Gastrocnemius medialis (tissue), 4 donors: ENCODE measurements at regions not wholly inside any gene's neighbourhood (a gene's known extent, or its start where the extent isn't known, plus 50 kb on each side); places are given as distances from the start of the nearest gene placed in this dataset.

Source experiments
- ATAC-seq, 2 donors: fragments of 150-250 bp; one replicate each; pipeline ENCODE4 v1.9.1; 2016
- DNase-seq, 2 donors: peaks; one replicate each; pipeline ENCODE4 v3.0.0-alpha.2; 2019
- H3K27ac ChIP-seq, 4 donors: fragments of 200-600 bp; sonication (generic); 1 replicate in 1 of 4; 2 replicates in 3 of 4; pipeline ENCODE4 v1.5.1; 2016 to 2018; ENCODE audit warnings: mild to moderate bottlenecking in 2 of 4, moderate library complexity in 1 of 4
- H3K27me3 ChIP-seq, 3 donors: fragments of 200-600 bp; sonication (generic) in 2 of 3; 1 replicate in 1 of 3; 2 replicates in 2 of 3; pipeline versions ENCODE4 v1.5.1 to v1.6.0; 2016 to 2019; ENCODE audit warnings: mild to moderate bottlenecking in 1 of 3, moderate library complexity in 1 of 3
- H3K36me3 ChIP-seq, 2 donors: fragments of 200-600 bp; sonication (generic) in 1 of 2; one replicate each; pipeline ENCODE4 v1.5.1; 2017 to 2018
- H3K4me1 ChIP-seq, 2 donors: fragments of 200-600 bp; sonication (generic) in 1 of 2; one replicate each; pipeline ENCODE4 v1.5.1; 2016 to 2017; ENCODE audit warnings: mild to moderate bottlenecking in 2 of 2
- H3K4me3 ChIP-seq, 4 donors: fragments of 200-600 bp; sonication (generic) in 3 of 4; 1 replicate in 1 of 4; 2 replicates in 3 of 4; pipeline ENCODE4 v1.5.1; 2016 to 2019; ENCODE audit warnings: mild to moderate bottlenecking in 2 of 4
- H3K9me3 ChIP-seq, 3 donors: fragments of 200-600 bp; sonication (generic) in 2 of 3; 1 replicate in 1 of 3; 2 replicates in 2 of 3; pipeline ENCODE4 v1.5.1; 2016 to 2019
- POLR2A ChIP-seq, 2 donors: fragments of 450-650 bp; IDR thresholded peaks; one replicate each; pipeline ENCODE4 v1.6.1; 2017; ENCODE audit warnings: antibody characterized with exemption in 2 of 2, mild to moderate bottlenecking in 2 of 2, moderate library complexity in 2 of 2
- in situ Hi-C, 4 donors: fragments of 200-750 bp; cut with MboI; loops; one replicate each; pipeline versions ENCODE4 v1.15.0 to v1.8.0; 2017; ENCODE audit warnings: low sequenced_read_pairs in 4 of 4
- intact Hi-C: fragments of 100-400 bp; cut with DNase I; formaldehyde crosslinking; loops from one replicate; pipeline ENCODE4 v1.15.1; 2023; ENCODE audit warnings: low total_unique reads
- TF ChIP-seq, protein P1 (sequence below), 5 experiments: fragments of 450-650 bp in 3 of 5; fragments of 200-600 bp in 2 of 5; sonication (generic) in 2 of 5; IDR thresholded peaks in 4 of 5; conservative IDR thresholded peaks in 1 of 5; 1 replicate in 4 of 5; 2 replicates in 1 of 5; pipeline ENCODE4 v1.5.1; 2016 to 2019; ENCODE audit warnings: antibody characterized with exemption in 5 of 5, mild to moderate bottlenecking in 3 of 5, moderate library complexity in 3 of 5

DNA sequence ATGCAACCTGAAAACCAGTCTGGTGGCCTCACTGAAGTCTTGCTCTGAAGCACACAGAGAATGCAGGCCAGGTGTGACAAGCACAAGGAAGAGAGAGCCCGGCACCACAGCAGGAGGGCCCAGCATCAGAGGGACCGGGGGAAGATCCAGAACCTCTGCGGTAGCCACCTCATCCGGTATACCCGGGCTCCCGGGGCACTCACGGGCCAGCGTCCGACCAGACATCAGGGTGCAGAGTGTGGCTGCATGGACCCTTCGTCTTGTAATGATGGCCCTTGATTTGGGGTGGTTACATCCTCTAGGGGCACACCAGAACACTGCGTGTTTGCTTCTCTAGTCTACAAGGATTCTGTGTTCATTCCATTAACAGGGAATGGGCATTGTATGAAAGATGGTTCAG is 406.0 kb downstream of the GADD45G start:
- peaks cover 5 to 12% of the 10 kb centered on the region in 2 donors for H3K4me1 ChIP-seq
- DNase-seq (no peak), ATAC-seq (no peak)
- no peak overlapping the region for H3K27ac ChIP-seq
- intact Hi-C loops: no loop called here
- in situ Hi-C loops: no loop called here
- no peak for TF ChIP-seq POLR2A (IDR thresholded peaks at IDR 0.05)
- TF ChIP-seq, protein P1, sequence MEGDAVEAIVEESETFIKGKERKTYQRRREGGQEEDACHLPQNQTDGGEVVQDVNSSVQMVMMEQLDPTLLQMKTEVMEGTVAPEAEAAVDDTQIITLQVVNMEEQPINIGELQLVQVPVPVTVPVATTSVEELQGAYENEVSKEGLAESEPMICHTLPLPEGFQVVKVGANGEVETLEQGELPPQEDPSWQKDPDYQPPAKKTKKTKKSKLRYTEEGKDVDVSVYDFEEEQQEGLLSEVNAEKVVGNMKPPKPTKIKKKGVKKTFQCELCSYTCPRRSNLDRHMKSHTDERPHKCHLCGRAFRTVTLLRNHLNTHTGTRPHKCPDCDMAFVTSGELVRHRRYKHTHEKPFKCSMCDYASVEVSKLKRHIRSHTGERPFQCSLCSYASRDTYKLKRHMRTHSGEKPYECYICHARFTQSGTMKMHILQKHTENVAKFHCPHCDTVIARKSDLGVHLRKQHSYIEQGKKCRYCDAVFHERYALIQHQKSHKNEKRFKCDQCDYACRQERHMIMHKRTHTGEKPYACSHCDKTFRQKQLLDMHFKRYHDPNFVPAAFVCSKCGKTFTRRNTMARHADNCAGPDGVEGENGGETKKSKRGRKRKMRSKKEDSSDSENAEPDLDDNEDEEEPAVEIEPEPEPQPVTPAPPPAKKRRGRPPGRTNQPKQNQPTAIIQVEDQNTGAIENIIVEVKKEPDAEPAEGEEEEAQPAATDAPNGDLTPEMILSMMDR (IDR thresholded peaks at IDR 0.05 in 4 of 5, conservative IDR thresholded peaks at IDR 0.05 in 1 of 5): no peak
- H3K27me3 ChIP-seq: no peaks in the 10 kb centered on the region
- no peaks in the 10 kb centered on the region for H3K9me3 ChIP-seq
- H3K4me3 ChIP-seq: no peak overlapping the region
- no peaks in the 10 kb centered on the region for H3K36me3 ChIP-seq

DNA sequence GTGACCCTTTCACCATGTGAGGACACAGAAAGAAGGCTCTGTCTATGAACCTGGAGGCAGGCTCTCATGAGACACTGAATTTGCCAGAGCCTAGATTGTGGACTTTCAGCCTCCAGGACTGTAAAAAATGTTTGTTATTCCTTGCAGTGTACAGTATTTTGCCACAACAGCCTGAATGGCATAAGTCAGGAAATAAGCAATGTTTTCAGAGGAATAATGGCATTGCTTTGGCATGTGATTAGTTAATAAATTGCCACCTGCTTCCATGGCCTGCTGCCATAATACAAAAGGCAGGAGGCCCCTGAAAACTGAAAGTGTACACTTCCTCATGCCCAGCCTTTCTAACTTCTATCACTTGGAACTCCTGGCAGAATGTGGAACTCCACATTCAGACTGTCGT is 408.1 kb downstream of the GADD45G start:
- TF ChIP-seq POLR2A (IDR thresholded peaks at IDR 0.05): no peak
- TF ChIP-seq, protein P1 (IDR thresholded peaks at IDR 0.05 in 4 of 5, conservative IDR thresholded peaks at IDR 0.05 in 1 of 5): no peak
- in situ Hi-C loops (no loop called here), intact Hi-C loops (no loop called here)
- peaks cover 0 to 4% of the 10 kb centered on the region in 2 donors for H3K4me1 ChIP-seq
- no peak for ATAC-seq
- DNase-seq: no peak
- no peaks in the 10 kb centered on the region for H3K36me3 ChIP-seq
- no peak overlapping the region for H3K4me3 ChIP-seq
- H3K27ac ChIP-seq: no peak overlapping the region
- no peaks in the 10 kb centered on the region for H3K27me3 ChIP-seq
- no peaks in the 10 kb centered on the region for H3K9me3 ChIP-seq

DNA sequence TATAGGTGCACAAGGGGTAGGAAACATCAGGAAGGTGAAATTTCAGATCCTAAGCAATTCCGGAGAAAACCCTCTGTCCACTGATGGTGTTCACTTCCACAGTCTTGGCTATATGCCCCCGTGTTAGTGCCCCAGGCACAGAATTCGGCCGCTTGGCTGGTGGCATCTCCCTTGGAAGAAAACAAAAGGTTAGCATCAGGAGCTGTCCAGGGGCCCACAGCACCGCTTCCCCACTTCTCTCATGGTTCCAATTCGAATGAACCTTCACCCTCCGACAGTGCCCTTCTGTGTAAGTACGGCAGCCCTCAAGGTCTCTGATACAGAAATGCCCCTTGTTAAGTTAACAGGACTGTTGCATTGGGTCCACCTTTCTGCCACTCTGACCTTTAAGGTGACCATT is 409.0 kb downstream of the GADD45G start:
- intact Hi-C loops: no loop called here
- no peak for DNase-seq
- TF ChIP-seq, protein P1 (IDR thresholded peaks at IDR 0.05 in 4 of 5, conservative IDR thresholded peaks at IDR 0.05 in 1 of 5): no peak
- no peak for TF ChIP-seq POLR2A (IDR thresholded peaks at IDR 0.05)
- no peak for ATAC-seq
- no peak overlapping the region for H3K27ac ChIP-seq
- H3K4me3 ChIP-seq: no peak overlapping the region
- H3K4me1 ChIP-seq: no peaks in the 10 kb centered on the region
- no peaks in the 10 kb centered on the region for H3K36me3 ChIP-seq
- no peaks in the 10 kb centered on the region for H3K27me3 ChIP-seq
- in situ Hi-C loops: no loop called here
- no peaks in the 10 kb centered on the region for H3K9me3 ChIP-seq

DNA sequence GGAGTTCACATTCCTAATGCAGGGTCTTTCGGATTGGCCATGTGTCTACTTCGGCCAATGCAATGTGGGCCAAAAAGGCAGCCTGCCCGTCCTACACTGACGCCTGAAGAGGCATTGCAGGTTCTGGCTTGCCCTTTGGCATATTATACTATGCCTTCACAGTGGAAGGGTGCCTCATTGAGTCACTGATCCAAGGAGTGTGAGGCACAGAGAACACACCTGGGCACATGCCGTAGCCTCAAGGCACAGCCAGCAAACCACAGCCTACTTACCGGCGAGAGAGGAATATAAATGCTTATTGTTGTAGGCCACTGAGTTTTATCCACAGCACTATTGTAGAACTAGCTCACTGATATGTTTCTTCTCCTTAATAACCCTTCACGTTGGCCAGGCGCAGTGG is 409.6 kb downstream of the GADD45G start:
- intact Hi-C loops (no loop called here), in situ Hi-C loops (no loop called here)
- DNase-seq: no peak
- Histone ChIP-seq H3K9me3 (no peaks in the 10 kb centered on the region), H3K4me1 (peaks cover 1 to 3% of the 10 kb centered on the region in 2 donors), H3K36me3 (no peaks in the 10 kb centered on the region), H3K4me3 (no peak overlapping the region), H3K27me3 (no peaks in the 10 kb centered on the region), H3K27ac (no peak overlapping the region)
- no peak for ATAC-seq
- TF ChIP-seq, protein P1 (IDR thresholded peaks at IDR 0.05 in 4 of 5, conservative IDR thresholded peaks at IDR 0.05 in 1 of 5): no peak
- TF ChIP-seq POLR2A (IDR thresholded peaks at IDR 0.05): no peak

DNA sequence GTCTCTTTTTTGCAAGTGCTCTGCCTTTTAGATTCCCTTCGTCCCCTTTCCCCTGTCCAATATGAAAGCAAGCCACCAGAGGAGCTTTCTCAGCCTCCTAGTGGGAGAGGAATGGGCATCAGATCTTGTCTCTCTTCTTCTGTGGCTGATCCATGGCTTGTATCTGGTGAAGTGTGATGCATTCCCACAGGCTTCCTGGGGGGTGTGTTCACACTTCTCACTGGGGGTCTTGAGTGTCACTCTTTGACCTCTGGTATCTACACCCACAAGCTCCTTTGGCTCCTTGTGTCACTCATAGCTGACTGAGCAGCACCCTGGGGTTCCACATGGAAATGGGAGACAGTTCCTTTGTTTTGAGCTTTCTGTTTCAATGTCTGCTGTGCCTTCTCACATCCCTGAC is 411.5 kb downstream of the GADD45G start:
- intact Hi-C loops (no loop called here), in situ Hi-C loops (no loop called here)
- H3K27ac ChIP-seq: no peak overlapping the region
- H3K27me3 ChIP-seq: no peaks in the 10 kb centered on the region
- no peak for DNase-seq
- TF ChIP-seq, protein P1 (IDR thresholded peaks at IDR 0.05 in 4 of 5, conservative IDR thresholded peaks at IDR 0.05 in 1 of 5): no peak
- no peak for TF ChIP-seq POLR2A (IDR thresholded peaks at IDR 0.05)
- no peaks in the 10 kb centered on the region for H3K36me3 ChIP-seq
- no peak for ATAC-seq
- no peak overlapping the region for H3K4me3 ChIP-seq
- peaks cover 18 to 21% of the 10 kb centered on the region in 2 donors for H3K4me1 ChIP-seq
- H3K9me3 ChIP-seq: no peaks in the 10 kb centered on the region
